WTC11 (cell line): ENCODE measurements at regions not wholly inside any gene's neighbourhood (a gene's known extent, or its start where the extent isn't known, plus 50 kb on each side); places are given as distances from the start of the nearest gene placed in this dataset.

Experiments
- ATAC-seq: fragments of 200-7000 bp; cut with Tn5 transposase; 2 replicates; pipeline ENCODE4 v1.10.0; 2021; ENCODE audit warnings: mild to moderate bottlenecking, moderate library complexity
- CTCF ChIA-PET: fragments of 300-600 bp; sonication (Branson Sonifier 250); formaldehyde crosslinking; loops from one replicate; lab custom pipeline; 2021; ENCODE audit warnings: antibody characterized with exemption; lab: Charles Lee
- POLR2A ChIA-PET: fragments of 350-600 bp; sonication (Branson Sonifier 250); formaldehyde crosslinking; loops from one replicate; lab custom pipeline; 2021; ENCODE audit warnings: antibody characterized with exemption; lab: Charles Lee
- DNase-seq: peaks from one replicate; pipeline ENCODE4 v3.0.0; 2021; ENCODE audit warnings: low spot score
- H3K27ac Mint-ChIP-seq: 2 replicates; pipeline ENCODE4 v1.8.0; 2021; ENCODE audit warnings: mixed read lengths
- H3K27me3 Mint-ChIP-seq: 2 replicates; pipeline ENCODE4 v1.8.0; 2021; ENCODE audit warnings: low read depth, mild to moderate bottlenecking, moderate library complexity, mixed read lengths
- H3K36me3 Mint-ChIP-seq: 2 replicates; pipeline ENCODE4 v1.8.0; 2021; ENCODE audit warnings: mixed read lengths
- H3K4me1 Mint-ChIP-seq: 2 replicates; pipeline ENCODE4 v1.8.0; 2022; ENCODE audit warnings: mixed read lengths
- H3K4me3 Mint-ChIP-seq: 2 replicates; pipeline ENCODE4 v1.8.0; 2021; ENCODE audit warnings: mild to moderate bottlenecking, moderate library complexity, mixed read lengths
- H3K9me3 Mint-ChIP-seq: 2 replicates; pipeline ENCODE4 v1.8.0; 2021; ENCODE audit warnings: mixed read lengths
- AFF4 ChIP-seq: sonication (generic); formaldehyde crosslinking; IDR thresholded peaks from 2 replicates; pipeline ENCODE4 v1.8.1; 2023; ENCODE audit warnings: mild to moderate bottlenecking, missing genetic modification reagents, borderline replicate concordance
- ATF3 ChIP-seq: sonication (generic); formaldehyde crosslinking; conservative IDR thresholded peaks from 2 replicates; pipeline ENCODE4 v1.8.1; 2022; ENCODE audit warnings: mild to moderate bottlenecking, missing genetic modification reagents
- ATF6 ChIP-seq: sonication (generic); formaldehyde crosslinking; IDR thresholded peaks from 2 replicates; pipeline ENCODE4 v1.8.1; 2023; ENCODE audit warnings: mild to moderate bottlenecking, missing genetic modification reagents
- CREB1 ChIP-seq: sonication (generic); formaldehyde crosslinking; IDR thresholded peaks from 2 replicates; pipeline ENCODE4 v1.8.0; 2023; ENCODE audit warnings: mild to moderate bottlenecking, missing genetic modification reagents
- E2F1 ChIP-seq: sonication (generic); formaldehyde crosslinking; IDR thresholded peaks from 2 replicates; pipeline ENCODE4 v1.8.0; 2022; ENCODE audit warnings: mild to moderate bottlenecking, missing genetic modification reagents
- E2F5 ChIP-seq: sonication (generic); formaldehyde crosslinking; IDR thresholded peaks from 2 replicates; pipeline ENCODE4 v1.8.1; 2022; ENCODE audit warnings: mild to moderate bottlenecking, moderate library complexity, missing genetic modification reagents
- EMX1 ChIP-seq: fragments of 250-450 bp; sonication (Bioruptor Pico); IDR thresholded peaks from 2 replicates; pipeline ENCODE4 v1.8.0; 2021; ENCODE audit warnings: mild to moderate bottlenecking
- ETV6 ChIP-seq: sonication (generic); formaldehyde crosslinking; IDR thresholded peaks from 2 replicates; pipeline ENCODE4 v1.8.1; 2022; ENCODE audit warnings: mild to moderate bottlenecking, missing genetic modification reagents
- FOXK1 ChIP-seq: sonication (generic); formaldehyde crosslinking; IDR thresholded peaks from 2 replicates; pipeline ENCODE4 v1.8.0; 2022; ENCODE audit warnings: mild to moderate bottlenecking, moderate library complexity, missing genetic modification reagents
- GRHL2 ChIP-seq: fragments of 250-450 bp; sonication (Bioruptor Pico); IDR thresholded peaks from 2 replicates; pipeline ENCODE4 v1.8.0; 2022; ENCODE audit warnings: mild to moderate bottlenecking, moderate library complexity; ENCODE audit not compliant: insufficient replicate concordance, severe bottlenecking
- HMGXB4 ChIP-seq: sonication (generic); formaldehyde crosslinking; IDR thresholded peaks from 2 replicates; pipeline ENCODE4 v1.8.1; 2023; ENCODE audit warnings: mild to moderate bottlenecking, moderate library complexity, missing genetic modification reagents
- JUN ChIP-seq: sonication (generic); formaldehyde crosslinking; IDR thresholded peaks from 2 replicates; pipeline ENCODE4 v1.8.0; 2023; ENCODE audit warnings: mild to moderate bottlenecking, missing genetic modification reagents
- NFE2L1 ChIP-seq: sonication (generic); formaldehyde crosslinking; IDR thresholded peaks from 2 replicates; pipeline ENCODE4 v1.8.1; 2023; ENCODE audit warnings: missing genetic modification reagents
- NR1H2 ChIP-seq: sonication (generic); formaldehyde crosslinking; IDR thresholded peaks from 2 replicates; pipeline ENCODE4 v1.9.0; 2021; ENCODE audit warnings: mild to moderate bottlenecking, moderate library complexity, missing genetic modification reagents
- PRRX2 ChIP-seq: fragments of 250-450 bp; sonication (Bioruptor Pico); IDR thresholded peaks from 2 replicates; pipeline ENCODE4 v1.8.0; 2021; ENCODE audit warnings: mild to moderate bottlenecking
- SMAD4 ChIP-seq: sonication (generic); formaldehyde crosslinking; IDR thresholded peaks from 2 replicates; pipeline ENCODE4 v1.8.0; 2022; ENCODE audit warnings: mild to moderate bottlenecking, missing genetic modification reagents
- TP53 ChIP-seq: sonication (generic); formaldehyde crosslinking; IDR thresholded peaks from 2 replicates; pipeline ENCODE4 v1.8.1; 2023; ENCODE audit warnings: mild to moderate bottlenecking, missing genetic modification reagents
- ZNF138 ChIP-seq: sonication (generic); formaldehyde crosslinking; conservative IDR thresholded peaks from 2 replicates; pipeline ENCODE4 v1.8.1; 2022; ENCODE audit warnings: mild to moderate bottlenecking, moderate library complexity, missing genetic modification reagents
- ZNF263 ChIP-seq: sonication (generic); formaldehyde crosslinking; IDR thresholded peaks from 2 replicates; pipeline ENCODE4 v1.8.1; 2022; ENCODE audit warnings: low read depth, mild to moderate bottlenecking, moderate library complexity, missing genetic modification reagents
- ZSCAN18 ChIP-seq: fragments of 250-450 bp; sonication (Bioruptor Pico); IDR thresholded peaks from 2 replicates; pipeline ENCODE4 v2.1.2; 2022; ENCODE audit warnings: mild to moderate bottlenecking, moderate library complexity

GRCh38 chr5:161064781-161065180 lies 212.8 kb upstream of the ATP10B start:
- H3K4me3 Mint-ChIP-seq: no peak overlapping the region
- ChIA-PET POLR2A (no interaction called here), CTCF (no interaction called here)
- no peaks in the 10 kb centered on the region for H3K27me3 Mint-ChIP-seq
- H3K27ac Mint-ChIP-seq: no peak overlapping the region
- peaks cover 12% of the 10 kb centered on the region for H3K9me3 Mint-ChIP-seq
- no peak for DNase-seq
- H3K36me3 Mint-ChIP-seq: no peaks in the 10 kb centered on the region; the same call in 1 of the 2 replicates
- ATAC-seq: peak; percentile 59
- H3K4me1 Mint-ChIP-seq: peaks cover 11% of the 10 kb centered on the region
- TF ChIP-seq SMAD4: no peak
- no peak for TF ChIP-seq NR1H2 (CRISPR knock-in tag)
- no peak for TF ChIP-seq JUN (CRISPR knock-in tag)

GRCh38 chr5:161064297-161064696 lies 212.3 kb upstream of the ATP10B start:
- peaks cover 8% of the 10 kb centered on the region for H3K9me3 Mint-ChIP-seq
- H3K27ac Mint-ChIP-seq: no peak overlapping the region
- ATAC-seq (peak; percentile 78), DNase-seq (no peak)
- TF ChIP-seq TP53 (CRISPR knock-in tag): no peak
- no peak for TF ChIP-seq GRHL2 (CRISPR knock-in tag)
- no peak for TF ChIP-seq ZNF263 (CRISPR knock-in tag)
- no peak for TF ChIP-seq E2F1 (CRISPR knock-in tag)
- TF ChIP-seq ZNF138: no peak
- TF ChIP-seq PRRX2 (CRISPR knock-in tag): no peak
- TF ChIP-seq ATF6 (CRISPR knock-in tag): no peak
- no peak for TF ChIP-seq EMX1 (CRISPR knock-in tag)
- TF ChIP-seq FOXK1 (CRISPR knock-in tag): no peak
- no peak for TF ChIP-seq AFF4 (CRISPR knock-in tag)
- no peak for TF ChIP-seq CREB1 (CRISPR knock-in tag)
- no peak for TF ChIP-seq ZSCAN18 (CRISPR knock-in tag)
- TF ChIP-seq HMGXB4: no peak
- no peak for TF ChIP-seq E2F5
- no peak for TF ChIP-seq NFE2L1
- no peak for TF ChIP-seq ETV6 (CRISPR knock-in tag)
- no peak for TF ChIP-seq ATF3 (CRISPR knock-in tag)
- H3K36me3 Mint-ChIP-seq: no peaks in the 10 kb centered on the region; the same call in 1 of the 2 replicates
- no peak overlapping the region for H3K4me3 Mint-ChIP-seq
- no peaks in the 10 kb centered on the region for H3K27me3 Mint-ChIP-seq
- ChIA-PET CTCF (no interaction called here), POLR2A (no interaction called here)
- H3K4me1 Mint-ChIP-seq: peaks cover 11% of the 10 kb centered on the region
